Pancreas (tissue), 10 donors: ENCODE measurements at regions not wholly inside any gene's neighbourhood (a gene's known extent, or its start where the extent isn't known, plus 50 kb on each side); places are given as distances from the start of the nearest gene placed in this dataset.

Experiments used
- ATAC-seq, 4 donors: fragments of 200-7000 bp; cut with Tn5 transposase; one replicate each; pipeline versions ENCODE4 v1.8.0 to v1.9.1; 2020; ENCODE audit warnings: mild to moderate bottlenecking in 4 of 4, moderate library complexity in 4 of 4
- DNase-seq, 6 donors: peaks; one replicate each; pipeline ENCODE4 v3.0.0-alpha.2; 2020
- FAIRE-seq: peaks from 2 replicates; lab custom pipeline; 2012; peaks lifted over from hg19 to GRCh38; lab: Jason Lieb, UNC
- H3K27ac ChIP-seq, 4 donors: fragments of 200-600 bp; sonication (generic); 1 replicate in 3 of 4; 2 replicates in 1 of 4; pipeline versions ENCODE4 v1.5.0 to v1.8.0; 2020
- H3K27me3 ChIP-seq, 4 donors: fragments of 200-600 bp; one replicate each; pipeline ENCODE4 v1.8.0; 2021
- H3K36me3 ChIP-seq, 3 donors: fragments of 200-600 bp; sonication (generic) in 1 of 3; one replicate each; pipeline versions ENCODE4 v1.5.0 to v1.8.0; 2020 to 2021
- H3K4me1 ChIP-seq, 3 donors: fragments of 200-600 bp; one replicate each; pipeline ENCODE4 v1.8.0; 2021
- H3K4me3 ChIP-seq, 4 donors: fragments of 200-600 bp; sonication (generic) in 2 of 4; one replicate each; pipeline versions ENCODE4 v1.5.0 to v1.8.0; 2020 to 2021
- H3K9me3 ChIP-seq, 4 donors: fragments of 200-600 bp; one replicate each; pipeline ENCODE4 v1.8.0; 2021
- CTCF ChIP-seq, 4 donors: fragments of 200-600 bp; sonication (generic) in 3 of 4; IDR thresholded peaks; one replicate each; pipeline versions ENCODE4 v1.5.0 to v1.8.0; 2021; ENCODE audit warnings: antibody characterized with exemption in 4 of 4
- WGBS, 2 donors: extraction: QIAGEN DNeasy Blood & Tissue Kit; methylation state at CpG; one replicate each; pipeline ENCODE4 v1.1.7; 2013; 5-methylcytosine and 5-hydroxymethylcytosine counted together
- intact Hi-C, 3 donors: fragments of 100-400 bp; cut with DNase I; formaldehyde crosslinking; loops; one replicate each; pipeline versions ENCODE4 v1.11.1 to v1.14.2; 2022
- donor health status: healthy with polysubstance abuse.
- donor health status: DM: no; HTN: no; CAD: no; lungs with moderate emphysema.
- donor health status: DM: no; HTN: no; CAD: no.
- donor health status: control.
- donor health status: control.
- donor health status: Bipolar disorder and iron deficiency.
- donor health status: DM: yes; HTN: yes; CAD: no.
- donor health status: DM: no; HTN: no; CAD: no.
- donor health status: DM: no; HTN: no; CAD: no.
- donor health status: DM: yes; HTN: yes; CAD: no.

GRCh38 chr2:60125611-60126426 lies 427.6 kb downstream of the BCL11A start:
- intact Hi-C loops = no loop called here
- H3K4me3 ChIP-seq = no peak overlapping the region
- H3K27me3 ChIP-seq = no peaks in the 10 kb centered on the region
- no peaks in the 10 kb centered on the region for H3K4me1 ChIP-seq
- WGBS, 2 donors = 62 to 63% methylated on average over 8 of the region's 8 CpGs
- H3K27ac ChIP-seq = no peak overlapping the region
- no peaks in the 10 kb centered on the region for H3K9me3 ChIP-seq
- TF ChIP-seq CTCF (IDR thresholded peaks at IDR 0.05) = no peak
- H3K36me3 ChIP-seq = no peaks in the 10 kb centered on the region
- no peak for DNase-seq
- FAIRE-seq = no peak
- no peak for ATAC-seq

DNA sequence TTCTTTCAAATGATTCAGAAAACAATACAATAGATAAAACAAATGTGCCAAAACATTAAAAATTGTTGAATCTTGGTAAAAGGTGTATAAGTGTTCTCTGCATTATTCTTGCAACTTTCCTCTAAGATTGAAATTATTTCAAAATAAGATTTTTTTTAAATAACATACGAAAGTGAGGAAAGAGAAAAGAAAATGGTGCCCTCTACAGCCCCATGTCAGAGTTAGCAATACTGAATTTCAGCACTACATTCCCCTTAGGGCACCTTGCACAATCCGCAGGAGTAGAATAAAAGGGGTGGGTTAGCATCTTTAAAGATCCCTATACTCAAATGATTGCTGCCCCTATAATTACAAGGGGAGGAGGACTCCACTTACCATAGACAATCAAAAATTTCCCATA lies 433.7 kb downstream of the BCL11A start:
- 49 to 54% methylated on average over 2 of the region's 2 CpGs for WGBS, 2 donors
- DNase-seq (no peak), FAIRE-seq (no peak), ATAC-seq (peak in 2 of 4 donors; percentile 72 to 74)
- no peaks in the 10 kb centered on the region for H3K9me3 ChIP-seq
- intact Hi-C loops = no loop called here
- H3K27ac ChIP-seq = no peak overlapping the region
- H3K36me3 ChIP-seq = no peaks in the 10 kb centered on the region
- H3K4me1 ChIP-seq = no peaks in the 10 kb centered on the region
- peak in 1 of 4 donors; percentile 17 for TF ChIP-seq CTCF (IDR thresholded peaks at IDR 0.05)
- no peaks in the 10 kb centered on the region for H3K27me3 ChIP-seq
- no peak overlapping the region for H3K4me3 ChIP-seq

GRCh38 chr2:60118917-60119316 lies 434.5 kb downstream of the BCL11A start:
- intact Hi-C loops = no loop called here
- DNase-seq (no peak), FAIRE-seq (no peak), ATAC-seq (no peak)
- Histone ChIP-seq H3K36me3 (no peaks in the 10 kb centered on the region), H3K27me3 (no peaks in the 10 kb centered on the region), H3K9me3 (no peaks in the 10 kb centered on the region), H3K27ac (no peak overlapping the region), H3K4me3 (no peak overlapping the region), H3K4me1 (no peaks in the 10 kb centered on the region)
- no peak for TF ChIP-seq CTCF (IDR thresholded peaks at IDR 0.05)
- 76 to 88% methylated on average over 1 of the region's 1 CpG for WGBS, 2 donors

DNA sequence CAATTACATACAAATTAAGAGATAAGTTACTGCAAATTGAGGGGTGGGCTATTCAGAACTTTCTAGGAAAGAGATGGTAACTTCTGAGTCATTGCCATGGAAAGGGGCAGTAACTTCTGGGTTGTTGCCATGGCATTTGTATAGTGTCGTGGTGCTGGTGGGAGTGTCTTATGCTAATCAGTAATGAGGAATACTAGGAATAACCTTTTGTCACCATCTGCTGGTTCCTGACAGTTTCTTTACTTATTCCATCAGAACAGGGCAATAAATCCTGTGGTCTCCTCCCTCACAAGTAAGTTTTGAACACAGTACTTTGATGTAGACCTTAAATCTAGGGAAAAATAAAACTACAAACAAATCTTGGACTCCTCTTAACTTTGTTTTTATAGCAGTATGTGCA lies 435.4 kb downstream of the BCL11A start:
- no peak for FAIRE-seq
- WGBS, 2 donors = 34 to 54% methylated on average over 1 of the region's 1 CpG
- H3K36me3 ChIP-seq = no peaks in the 10 kb centered on the region
- DNase-seq = peak in 1 of 6 donors; percentile 16
- no peaks in the 10 kb centered on the region for H3K27me3 ChIP-seq
- no peak overlapping the region for H3K27ac ChIP-seq
- H3K9me3 ChIP-seq = no peaks in the 10 kb centered on the region
- no peak overlapping the region for H3K4me3 ChIP-seq
- no peak for TF ChIP-seq CTCF (IDR thresholded peaks at IDR 0.05)
- peak; percentile 65 to 76 (median 72) for ATAC-seq
- H3K4me1 ChIP-seq = no peaks in the 10 kb centered on the region
- intact Hi-C loops = no loop called here

DNA sequence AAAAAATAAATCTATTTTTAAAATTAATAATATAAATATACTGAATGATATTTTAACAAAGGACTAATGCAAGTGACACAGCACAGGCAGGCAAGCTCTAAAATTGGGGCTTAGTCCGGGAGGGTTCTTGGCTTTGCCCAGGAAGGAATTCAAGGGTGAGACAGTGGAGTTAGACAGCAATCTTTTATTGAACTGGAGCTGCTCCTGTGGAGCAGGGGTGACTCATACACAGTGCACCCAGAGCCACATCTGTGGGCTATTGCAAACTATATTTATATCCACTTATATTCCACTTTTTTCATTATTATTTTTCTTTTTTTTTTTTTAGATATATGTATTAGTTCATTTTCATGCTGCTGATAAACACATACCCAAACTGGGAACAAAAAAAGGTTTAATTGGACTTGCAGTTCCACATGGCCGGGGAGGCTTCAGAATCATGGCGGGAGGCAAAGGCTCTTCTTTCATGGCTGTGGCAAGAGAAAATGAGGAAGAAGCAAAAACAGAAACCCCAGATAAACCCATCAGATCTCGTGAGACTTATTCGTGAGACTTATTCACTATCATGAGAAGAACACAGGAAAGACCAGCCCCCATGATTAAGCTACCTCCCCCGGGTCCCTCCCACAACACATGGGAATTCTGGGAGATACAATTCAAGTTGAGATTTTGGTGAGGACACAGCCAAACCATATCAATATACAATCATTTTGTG lies 437.1 kb downstream of the BCL11A start:
- no peak for FAIRE-seq

More for the DNA sequence above, 437.1 kb downstream of the BCL11A start:
- Histone ChIP-seq H3K4me1 (no peaks in the 10 kb centered on the region), H3K27me3 (no peaks in the 10 kb centered on the region), H3K4me3 (no peak overlapping the region), H3K9me3 (no peaks in the 10 kb centered on the region), H3K27ac (no peak overlapping the region), H3K36me3 (no peaks in the 10 kb centered on the region)
- no peak for TF ChIP-seq CTCF (IDR thresholded peaks at IDR 0.05)
- intact Hi-C loops = no loop called here
- ATAC-seq (no peak), DNase-seq (no peak)
- WGBS, 2 donors = 92 to 96% methylated on average over 6 of the region's 6 CpGs
